Transverse colon (tissue), 4 donors: ENCODE measurements at regions not wholly inside any gene's neighbourhood (a gene's known extent, or its start where the extent isn't known, plus 50 kb on each side); places are given as distances from the start of the nearest gene placed in this dataset.

Experiments
- CTCF ChIP-seq, 5 experiments: fragments of 200-600 bp in 3 of 5; fragments of 450-650 bp in 2 of 5; sonication (generic) in 3 of 5; IDR thresholded peaks; 1 replicate in 2 of 5; 2 replicates in 3 of 5; pipeline ENCODE4 v1.5.1; 2016 to 2017; ENCODE audit warnings: antibody characterized with exemption in 5 of 5, inconsistent platforms in 3 of 5, mild to moderate bottlenecking in 2 of 5, moderate library complexity in 1 of 5
- EP300 ChIP-seq: sonication (generic); formaldehyde crosslinking; IDR thresholded peaks from one replicate; pipeline ENCODE4 v1.6.1; 2017; ENCODE audit warnings: antibody characterized with exemption, low read depth
- POLR2A ChIP-seq: fragments of 450-650 bp; IDR thresholded peaks from one replicate; pipeline ENCODE4 v1.6.1; 2016; ENCODE audit warnings: antibody characterized with exemption, mild to moderate bottlenecking, moderate library complexity
- POLR2AphosphoS5 ChIP-seq, 3 donors: sonication (generic); formaldehyde crosslinking; IDR thresholded peaks; one replicate each; pipeline ENCODE4 v1.6.1; 2016; ENCODE audit warnings: antibody characterized with exemption in 3 of 3

GRCh38 chr16:66176111-66176510 is 190.4 kb upstream of the CDH5 start:
- TF ChIP-seq POLR2AphosphoS5 (IDR thresholded peaks at IDR 0.05) (no peak), CTCF (IDR thresholded peaks at IDR 0.05) (no peak), EP300 (no peak), POLR2A (no peak)
